Sigmoid colon (tissue), 4 donors: ENCODE measurements at regions not wholly inside any gene's neighbourhood (a gene's known extent, or its start where the extent isn't known, plus 50 kb on each side); places are given as distances from the start of the nearest gene placed in this dataset.

Experiments
- CTCF ChIP-seq, 4 experiments: fragments of 450-650 bp in 3 of 4; fragments of 200-600 bp in 1 of 4; IDR thresholded peaks; one replicate each; pipeline ENCODE4 v1.5.1; 2016 to 2019; ENCODE audit warnings: antibody characterized with exemption in 4 of 4, mild to moderate bottlenecking in 3 of 4, moderate library complexity in 2 of 4
- EP300 ChIP-seq, 4 donors: sonication (generic); formaldehyde crosslinking; IDR thresholded peaks; one replicate each; pipeline ENCODE4 v1.6.1; 2017; ENCODE audit warnings: antibody characterized with exemption in 4 of 4
- POLR2A ChIP-seq, 2 donors: fragments of 450-650 bp; IDR thresholded peaks; one replicate each; pipeline ENCODE4 v1.6.1; 2016; ENCODE audit warnings: antibody characterized with exemption in 2 of 2, mild to moderate bottlenecking in 2 of 2, moderate library complexity in 2 of 2
- POLR2AphosphoS5 ChIP-seq, 4 donors: sonication (generic); formaldehyde crosslinking; IDR thresholded peaks; one replicate each; pipeline ENCODE4 v1.6.1; 2017; ENCODE audit warnings: antibody characterized with exemption in 4 of 4

GRCh38 chr20:60240986-60241385, 282.8 kb downstream of the CDH26 start:
- TF ChIP-seq POLR2A (IDR thresholded peaks at IDR 0.05) (no peak), CTCF (IDR thresholded peaks at IDR 0.05) (no peak), EP300 (IDR thresholded peaks at IDR 0.05) (no peak), POLR2AphosphoS5 (IDR thresholded peaks at IDR 0.05) (no peak)
